ENCODE measurements at regions not wholly inside any gene's neighbourhood (a gene's known extent, or its start where the extent isn't known, plus 50 kb on each side); places are given as distances from the start of the nearest gene placed in this dataset.

- no peak overlapping the region for H3K27ac ChIP-seq (ENCODE audit: low read length)
- TF ChIP-seq SMC3 (conservative IDR thresholded peaks at IDR 0.05; ENCODE audit: poor library complexity) (no peak), TAF1 (IDR thresholded peaks at IDR 0.05; ENCODE audit: low read depth) (no peak), MXI1 (conservative IDR thresholded peaks at IDR 0.05; ENCODE audit: poor library complexity, severe bottlenecking) (no peak), RAD21 (conservative IDR thresholded peaks at IDR 0.05) (no peak), POLR2AphosphoS5 (IDR thresholded peaks at IDR 0.05) (no peak), EP300 (conservative IDR thresholded peaks at IDR 0.05; ENCODE audit: poor library complexity, severe bottlenecking) (no peak), EZH2 (IDR thresholded peaks at IDR 0.05; ENCODE audit: borderline replicate concordance, insufficient read depth, low read length, poor library complexity, severe bottlenecking) (no peak), REST (IDR thresholded peaks at IDR 0.05; ENCODE audit: borderline replicate concordance) (no peak)
- no peaks in the 10 kb centered on the region for H3K9me3 ChIP-seq (ENCODE audit: low read length)
- H4K20me1 ChIP-seq (ENCODE audit: insufficient read depth): no peaks in the 10 kb centered on the region
- no peaks in the 10 kb centered on the region for H3K79me2 ChIP-seq (replicated peaks; ENCODE audit: insufficient read depth, low read length)
- no peaks in the 10 kb centered on the region for H3K27me3 ChIP-seq (ENCODE audit: insufficient read depth, low read depth, low read length)
- no peak overlapping the region for H3K4me2 ChIP-seq (ENCODE audit: low read length)
- H2AFZ ChIP-seq (ENCODE audit: low read depth, low read length): no peak overlapping the region
- no peak overlapping the region for H3K4me3 ChIP-seq (ENCODE audit: low read length)
- H3K36me3 ChIP-seq (ENCODE audit: insufficient read depth, low read length): no peaks in the 10 kb centered on the region
- no peak overlapping the region for H3K9ac ChIP-seq (ENCODE audit: low read length)
- no peaks in the 10 kb centered on the region for H3F3A ChIP-seq (ENCODE audit: insufficient read depth, low read length, poor library complexity, severe bottlenecking)
- H3K9me2 ChIP-seq (ENCODE audit: insufficient read depth, low read length): no peaks in the 10 kb centered on the region
Observed at GRCh38 chrX:93322110-93322509, 351.3 kb downstream of the NAP1L3 start.

- Histone ChIP-seq H3K9ac (ENCODE audit: low read length) (no peak overlapping the region), H3K4me2 (ENCODE audit: low read length) (no peak overlapping the region), H3K4me3 (ENCODE audit: low read length) (no peak overlapping the region), H3K79me2 (replicated peaks; ENCODE audit: insufficient read depth, low read length) (no peaks in the 10 kb centered on the region), H3K27ac (ENCODE audit: low read length) (no peak overlapping the region), H3K27me3 (ENCODE audit: insufficient read depth, low read depth, low read length) (no peaks in the 10 kb centered on the region), H3K36me3 (ENCODE audit: insufficient read depth, low read length) (no peaks in the 10 kb centered on the region), H3K9me3 (ENCODE audit: low read length) (no peaks in the 10 kb centered on the region), H4K20me1 (ENCODE audit: insufficient read depth) (no peaks in the 10 kb centered on the region), H2AFZ (ENCODE audit: low read depth, low read length) (no peak overlapping the region), H3K9me2 (ENCODE audit: insufficient read depth, low read length) (no peaks in the 10 kb centered on the region), H3F3A (ENCODE audit: insufficient read depth, low read length, poor library complexity, severe bottlenecking) (no peaks in the 10 kb centered on the region)
- TF ChIP-seq CTCF (IDR thresholded peaks at IDR 0.05; ENCODE audit: poor library complexity, severe bottlenecking) (no peak), RAD21 (conservative IDR thresholded peaks at IDR 0.05) (no peak), SMC3 (conservative IDR thresholded peaks at IDR 0.05; ENCODE audit: poor library complexity) (no peak), TAF1 (IDR thresholded peaks at IDR 0.05; ENCODE audit: low read depth) (no peak), POLR2AphosphoS5 (IDR thresholded peaks at IDR 0.05) (no peak)
Observed at GRCh38 chrX:93319609-93320008, 353.8 kb downstream of the NAP1L3 start.

All from neural cell (in vitro differentiated cells).